IMR-90 (cell line): ENCODE measurements at regions not wholly inside any gene's neighbourhood (a gene's known extent, or its start where the extent isn't known, plus 50 kb on each side); places are given as distances from the start of the nearest gene placed in this dataset.

Source experiments
- ATAC-seq: fragments of 200-7000 bp; cut with Tn5 transposase; 2 replicates; pipeline ENCODE4 v1.9.1; 2020; ENCODE audit warnings: low read depth, mild to moderate bottlenecking, moderate library complexity
- BruUV-seq: library from RNA; stranded (reverse); fragments of 400-500 nt; replicated peaks from 2 replicates; lab custom pipeline; 2021; lab: Mats Ljungman, UMichigan
- CTCF ChIA-PET: fragments of 300-600 bp; formaldehyde crosslinking; extraction: SDS; loops from one replicate; lab custom pipeline; 2021; ENCODE audit warnings: antibody characterized with exemption; lab: Yijun Ruan, JAX
- POLR2A ChIA-PET: fragments of 300-600 bp; sonication (Branson Sonifier 250); formaldehyde crosslinking; loops from one replicate; lab custom pipeline; 2022; ENCODE audit warnings: antibody characterized with exemption; ENCODE audit not compliant: unreplicated experiment; lab: Charles Lee
- DNase-seq: peaks from one replicate; pipeline ENCODE4 v3.0.0; 2013
- H2AFZ ChIP-seq: replicated peaks from 2 replicates; pipeline ENCODE3; 2013; ENCODE audit warnings: low read length, mild to moderate bottlenecking; ENCODE audit not compliant: poor library complexity
- H2AK5ac ChIP-seq: 2 replicates; pipeline ENCODE4 v1.6.1; 2013; ENCODE audit warnings: low read depth, low read length, inconsistent platforms
- H2AK9ac ChIP-seq: replicated peaks from 2 replicates; pipeline ENCODE3; 2013; ENCODE audit warnings: mild to moderate bottlenecking, low read depth, low read length, moderate library complexity; ENCODE audit not compliant: poor library complexity
- H2BK120ac ChIP-seq: 2 replicates; pipeline ENCODE4 v1.6.1; 2013; ENCODE audit warnings: low read depth, low read length, inconsistent platforms
- H2BK15ac ChIP-seq: 3 replicates; pipeline ENCODE4 v1.6.1; 2013; ENCODE audit warnings: low read depth, low read length, inconsistent platforms
- H2BK20ac ChIP-seq: 2 replicates; pipeline ENCODE4 v1.6.1; 2013; ENCODE audit warnings: low read depth, mild to moderate bottlenecking, inconsistent platforms, low read length, moderate library complexity
- H2BK5ac ChIP-seq: 2 replicates; pipeline ENCODE4 v1.6.1; 2013; ENCODE audit warnings: mild to moderate bottlenecking, low read depth, low read length, inconsistent platforms; ENCODE audit not compliant: poor library complexity, severe bottlenecking
- H3K14ac ChIP-seq: replicated peaks from 2 replicates; pipeline ENCODE4 v1.6.1; 2013; ENCODE audit warnings: low read depth, low read length, inconsistent platforms
- H3K18ac ChIP-seq: 2 replicates; pipeline ENCODE4 v1.6.1; 2013; ENCODE audit warnings: low read depth, low read length, control low read depth
- H3K23ac ChIP-seq: 2 replicates; pipeline ENCODE4 v1.6.1; 2013; ENCODE audit warnings: low read depth, low read length, inconsistent platforms
- H3K27ac ChIP-seq: 2 replicates; pipeline ENCODE4 v1.5.1; 2013; ENCODE audit warnings: mild to moderate bottlenecking, control low read depth, low read length; ENCODE audit not compliant: insufficient read depth
- H3K27me3 ChIP-seq: 2 replicates; pipeline ENCODE4 v1.6.1; 2013; ENCODE audit warnings: low read length; ENCODE audit not compliant: control insufficient read depth, insufficient read depth
- H3K36me3 ChIP-seq: 2 replicates; pipeline ENCODE4 v1.6.1; 2013; ENCODE audit warnings: low read length, mixed read lengths; ENCODE audit not compliant: control insufficient read depth, insufficient read depth
- H3K4ac ChIP-seq: 2 replicates; pipeline ENCODE4 v1.6.1; 2013; ENCODE audit warnings: low read depth, low read length, inconsistent platforms
- H3K4me1 ChIP-seq: 2 replicates; pipeline ENCODE4 v1.6.1; 2013; ENCODE audit warnings: low read length, mixed read lengths; ENCODE audit not compliant: control insufficient read depth, insufficient read depth
- H3K4me2 ChIP-seq: 2 replicates; pipeline ENCODE4 v1.6.1; 2013; ENCODE audit warnings: low read depth, mild to moderate bottlenecking, control low read depth, low read length, moderate library complexity
- H3K4me3 ChIP-seq: 2 replicates; pipeline ENCODE4 v1.5.1; 2013; ENCODE audit warnings: low read depth, mild to moderate bottlenecking, control low read depth, low read length, moderate library complexity; ENCODE audit not compliant: insufficient read depth
- H3K56ac ChIP-seq: 2 replicates; pipeline ENCODE4 v1.6.1; 2013; ENCODE audit warnings: low read length, inconsistent platforms; ENCODE audit not compliant: insufficient read depth; ENCODE audit errors: extremely low read depth
- H3K79me1 ChIP-seq, 2 experiments: 2 replicates each; pipeline ENCODE4 v1.6.1; 2013; ENCODE audit warnings: low read length in 2 of 2, inconsistent platforms in 1 of 2, low read depth in 1 of 2
- H3K9ac ChIP-seq: 2 replicates; pipeline ENCODE4 v1.6.1; 2013; ENCODE audit warnings: low read depth, low read length, control low read depth
- H3K9me1 ChIP-seq: 2 replicates; pipeline ENCODE4 v1.6.1; 2013; ENCODE audit warnings: low read length, inconsistent platforms; ENCODE audit not compliant: insufficient read depth
- H3K9me3 ChIP-seq: 2 replicates; pipeline ENCODE4 v1.6.1; 2013; ENCODE audit warnings: low read length; ENCODE audit not compliant: control insufficient read depth, insufficient read depth
- H4K20me1 ChIP-seq: 2 replicates; pipeline ENCODE4 v1.6.1; 2013; ENCODE audit warnings: low read length, inconsistent platforms; ENCODE audit not compliant: insufficient read depth
- H4K5ac ChIP-seq: 2 replicates; pipeline ENCODE4 v1.6.1; 2013; ENCODE audit warnings: mild to moderate bottlenecking, low read depth, low read length, control low read depth
- H4K8ac ChIP-seq, 2 experiments: 2 replicates each; pipeline ENCODE4 v1.6.1; 2013; ENCODE audit warnings: low read depth in 2 of 2, low read length in 2 of 2, control low read depth in 1 of 2, inconsistent platforms in 1 of 2
- H4K91ac ChIP-seq: 2 replicates; pipeline ENCODE4 v1.6.1; 2013; ENCODE audit warnings: low read depth, low read length, inconsistent platforms; ENCODE audit not compliant: insufficient read depth
- BHLHE40 ChIP-seq: fragments of 150-350 bp; IDR thresholded peaks from 2 replicates; pipeline ENCODE4 v1.6.1; 2016; ENCODE audit warnings: mild to moderate bottlenecking, low read depth, low read length
- CEBPB ChIP-seq: IDR thresholded peaks from 2 replicates; pipeline ENCODE4 v1.6.1; 2012; ENCODE audit warnings: low read depth, low read length, improper control_type of control experiment
- CHD1 ChIP-seq: IDR thresholded peaks from 2 replicates; pipeline ENCODE4 v1.6.1; 2012; ENCODE audit warnings: low read depth, low read length, improper control_type of control experiment
- CTCF ChIP-seq: conservative IDR thresholded peaks from 2 replicates; pipeline ENCODE4 v1.5.1; 2012; ENCODE audit warnings: mild to moderate bottlenecking, low read depth, low read length, improper control_type of control experiment
- ELK1 ChIP-seq: fragments of 150-350 bp; IDR thresholded peaks from 2 replicates; pipeline ENCODE4 v1.6.1; 2016; ENCODE audit warnings: low read depth, mild to moderate bottlenecking, low read length, moderate library complexity, borderline replicate concordance
- FOS ChIP-seq: fragments of 150-350 bp; IDR thresholded peaks from 2 replicates; pipeline ENCODE4 v1.6.1; 2016; ENCODE audit warnings: low read depth, low read length
- MAFK ChIP-seq: IDR thresholded peaks from 2 replicates; pipeline ENCODE4 v1.6.1; 2012; ENCODE audit warnings: low read depth, low read length, improper control_type of control experiment
- MAZ ChIP-seq: IDR thresholded peaks from 2 replicates; pipeline ENCODE4 v1.6.1; 2012; ENCODE audit warnings: low read depth, mild to moderate bottlenecking, low read length, improper control_type of control experiment, moderate library complexity, borderline replicate concordance
- MXI1 ChIP-seq: IDR thresholded peaks from 2 replicates; pipeline ENCODE4 v1.6.1; 2012; ENCODE audit warnings: low read depth, mild to moderate bottlenecking, low read length, moderate library complexity, borderline replicate concordance
- NFE2L2 ChIP-seq: fragments of 150-350 bp; IDR thresholded peaks from 2 replicates; pipeline ENCODE4 v1.6.1; 2016; ENCODE audit warnings: low read depth, mild to moderate bottlenecking, low read length
- POLR2A ChIP-seq: IDR thresholded peaks from 2 replicates; pipeline ENCODE4 v1.6.1; 2012; ENCODE audit warnings: mild to moderate bottlenecking, low read depth, low read length
- RAD21 ChIP-seq: IDR thresholded peaks from 2 replicates; pipeline ENCODE4 v1.6.1; 2012; ENCODE audit warnings: low read length, improper control_type of control experiment
- RCOR1 ChIP-seq: IDR thresholded peaks from 2 replicates; pipeline ENCODE4 v1.6.1; 2012; ENCODE audit warnings: mild to moderate bottlenecking, low read length, improper control_type of control experiment; ENCODE audit not compliant: insufficient replicate concordance
- RFX5 ChIP-seq: IDR thresholded peaks from 2 replicates; pipeline ENCODE4 v1.8.0; 2012; ENCODE audit warnings: low read depth, mild to moderate bottlenecking, low read length, moderate library complexity
- SMC3 ChIP-seq: fragments of 150-350 bp; IDR thresholded peaks from 2 replicates; pipeline ENCODE4 v1.6.1; 2016; ENCODE audit warnings: low read depth, mild to moderate bottlenecking, antibody characterized with exemption, low read length, moderate library complexity
- USF2 ChIP-seq: fragments of 150-350 bp; IDR thresholded peaks from 2 replicates; pipeline ENCODE4 v1.6.1; 2017; ENCODE audit warnings: mild to moderate bottlenecking, antibody characterized with exemption, low read length, low read depth
- WGBS, 2 experiments: methylation state at CpG; one replicate each; pipeline versions ENCODE4 v1.1.5 to v1.1.7; 2013; ENCODE audit warnings: missing lambda C conversion rate in 2 of 2; ENCODE audit not compliant: insufficient read length in 1 of 2; ENCODE audit errors: extremely low coverage in 2 of 2; 5-methylcytosine and 5-hydroxymethylcytosine counted together
- dilution Hi-C: fragments of 300-500 bp; cut with HindIII; formaldehyde crosslinking; loops from one replicate; pipeline ENCODE4 v1.14.3; 2018; ENCODE audit warnings: low sequenced_read_pairs; ENCODE audit not compliant: unreplicated experiment
- in situ Hi-C: fragments of 300-500 bp; cut with MboI; formaldehyde crosslinking; loops from 3 replicates; pipeline ENCODE4 v1.14.3; 2019; ENCODE audit warnings: low sequenced_read_pairs, inconsistent platforms, mixed read lengths
- intact Hi-C: fragments of 100-400 bp; cut with micrococcal nuclease; formaldehyde crosslinking; loops from 2 replicates; pipeline ENCODE4 v1.10.0; 2022

- no peak overlapping the region for H3K56ac ChIP-seq
- no peaks in the 10 kb centered on the region for H3K9me1 ChIP-seq
- TF ChIP-seq FOS (no peak), CEBPB (no peak), SMC3 (no peak), RFX5 (no peak), CTCF (no peak), CHD1 (no peak), POLR2A (no peak), USF2 (no peak), MXI1 (no peak), MAZ (no peak), NFE2L2 (no peak), RAD21 (no peak), ELK1 (no peak), RCOR1 (no peak), BHLHE40 (no peak), MAFK (no peak)
- H4K5ac ChIP-seq: no peak overlapping the region
- DNase-seq (no peak), ATAC-seq (no peak)
- H2AFZ ChIP-seq: no peak overlapping the region
- no peak overlapping the region for H2AK5ac ChIP-seq
- H3K18ac ChIP-seq: no peak overlapping the region
- BruUV-seq: no TSS peak
- H3K4ac ChIP-seq: no peak overlapping the region
- H3K4me2 ChIP-seq: no peak overlapping the region
- dilution Hi-C loops: no loop called here
- H3K79me1 ChIP-seq: no peaks in the 10 kb centered on the region
- in situ Hi-C loops: no loop called here
- intact Hi-C loops: no loop called here
- H4K8ac ChIP-seq: no peak overlapping the region
- no CpG with 5 or more reads among the region's 2 CpGs for WGBS, 2 experiments
- no peak overlapping the region for H2BK15ac ChIP-seq
- no peaks in the 10 kb centered on the region for H3K36me3 ChIP-seq
- H2BK20ac ChIP-seq: no peak overlapping the region
- H2BK120ac ChIP-seq: no peak overlapping the region
- no peak overlapping the region for H4K91ac ChIP-seq
- H3K4me3 ChIP-seq: no peak overlapping the region
- no peak overlapping the region for H3K27ac ChIP-seq
- H3K27me3 ChIP-seq: peaks cover 4% of the 10 kb centered on the region; the same call in 1 of the 2 replicates
- ChIA-PET POLR2A (no interaction called here), CTCF (no interaction called here)
- H3K9ac ChIP-seq: no peak overlapping the region
- H2BK5ac ChIP-seq: no peak overlapping the region
- H3K14ac ChIP-seq: no peak overlapping the region
- H3K9me3 ChIP-seq: peaks cover 3% of the 10 kb centered on the region; the same call in 1 of the 2 replicates
- H3K23ac ChIP-seq: no peak overlapping the region
- no peaks in the 10 kb centered on the region for H4K20me1 ChIP-seq
- no peak overlapping the region for H2AK9ac ChIP-seq
- H3K4me1 ChIP-seq: no peaks in the 10 kb centered on the region
These were observed 162.0 kb upstream of the TMCC3 start for GRCh38 chr12:94812345-94812744.
